GM12865 (cell line): ENCODE measurements at regions not wholly inside any gene's neighbourhood (a gene's known extent, or its start where the extent isn't known, plus 50 kb on each side); places are given as distances from the start of the nearest gene placed in this dataset.

Source experiments
- DNase-seq: peaks from one replicate; pipeline ENCODE4 v3.0.0; 2010; ENCODE audit warnings: low read depth
- H3K4me3 ChIP-seq: 2 replicates; pipeline ENCODE4 v1.5.1; 2011; ENCODE audit warnings: mild to moderate bottlenecking, low read depth, low read length, control low read depth
- CTCF ChIP-seq: IDR thresholded peaks from 2 replicates; pipeline ENCODE4 v1.5.1; 2011; ENCODE audit warnings: low read length, control low read depth, low read depth, inconsistent platforms; ENCODE audit not compliant: insufficient read depth; ENCODE audit errors: missing control alignments

- no peak for DNase-seq
- H3K4me3 ChIP-seq: no peak overlapping the region
- TF ChIP-seq CTCF: no peak
Measured at GRCh38 chr2:18299423-18300212, 260.8 kb downstream of the RDH14 start.

GRCh38 chr2:18297534-18298058, 262.9 kb downstream of the RDH14 start:
- no peak for DNase-seq
- TF ChIP-seq CTCF: no peak
- no peak overlapping the region for H3K4me3 ChIP-seq

- DNase-seq: no peak
- H3K4me3 ChIP-seq: no peak overlapping the region
- no peak for TF ChIP-seq CTCF
Measured at GRCh38 chr2:18290386-18290785, 270.1 kb downstream of the RDH14 start.

GRCh38 chr2:18286897-18287296, 273.6 kb downstream of the RDH14 start:
- no peak for TF ChIP-seq CTCF
- no peak for DNase-seq
- H3K4me3 ChIP-seq: no peak overlapping the region

GRCh38 chr2:18284331-18284730, 276.1 kb downstream of the RDH14 start:
- no peak overlapping the region for H3K4me3 ChIP-seq
- no peak for DNase-seq
- no peak for TF ChIP-seq CTCF

- TF ChIP-seq CTCF: no peak
- H3K4me3 ChIP-seq: no peak overlapping the region
- no peak for DNase-seq
Measured at GRCh38 chr2:18282026-18282425, 278.4 kb downstream of the RDH14 start.
